IgD-negative memory B cell (primary cell): ENCODE measurements at regions not wholly inside any gene's neighbourhood (a gene's known extent, or its start where the extent isn't known, plus 50 kb on each side); places are given as distances from the start of the nearest gene placed in this dataset.
"Not testable (repeated sequence)": the region's sequence is repeated elsewhere in the genome, so short reads cannot be mapped to it uniquely, and the experiment has no call there.

Experiments
- H3K27ac Mint-ChIP-seq, 3 donors: one replicate each; pipeline ENCODE4 v1.8.0; 2020 to 2022; ENCODE audit warnings: mild to moderate bottlenecking in 3 of 3, mixed read lengths in 3 of 3, moderate library complexity in 1 of 3
- H3K27me3 Mint-ChIP-seq: one replicate; pipeline ENCODE4 v1.8.0; 2021; ENCODE audit warnings: mixed read lengths
- H3K36me3 Mint-ChIP-seq: one replicate; pipeline ENCODE4 v1.8.0; 2020; ENCODE audit warnings: mild to moderate bottlenecking, mixed read lengths
- H3K4me1 Mint-ChIP-seq, 3 donors: one replicate each; pipeline ENCODE4 v1.8.0; 2020 to 2022; ENCODE audit warnings: mixed read lengths in 3 of 3, mild to moderate bottlenecking in 1 of 3
- H3K4me3 Mint-ChIP-seq, 4 donors: one replicate each; pipeline ENCODE4 v1.8.0; 2020 to 2022; ENCODE audit warnings: mild to moderate bottlenecking in 4 of 4, mixed read lengths in 4 of 4, moderate library complexity in 3 of 4
- H3K9me3 Mint-ChIP-seq, 3 donors: one replicate each; pipeline ENCODE4 v1.8.0; 2020 to 2021; ENCODE audit warnings: mixed read lengths in 3 of 3, mild to moderate bottlenecking in 1 of 3

- Mint-ChIP-seq H3K27ac (no peak overlapping the region), H3K4me1 (no peaks in the 10 kb centered on the region), H3K9me3 (no peaks in the 10 kb centered on the region), H3K36me3 (no peaks in the 10 kb centered on the region), H3K4me3 (no peak overlapping the region), H3K27me3 (peaks cover 2% of the 10 kb centered on the region)
Measured at GRCh38 chr1:233759665-233760064, 144.8 kb upstream of the SLC35F3 start.

- not testable (repeated sequence) for H3K36me3 Mint-ChIP-seq, H3K9me3 Mint-ChIP-seq, H3K27ac Mint-ChIP-seq, H3K27me3 Mint-ChIP-seq, H3K4me3 Mint-ChIP-seq, H3K4me1 Mint-ChIP-seq
Measured at GRCh38 chr1:233764304-233764703, 140.2 kb upstream of the SLC35F3 start.

GRCh38 chr1:233777566-233777965 lies 126.9 kb upstream of the SLC35F3 start:
- no peak overlapping the region for H3K4me3 Mint-ChIP-seq
- H3K27ac Mint-ChIP-seq, result no peak overlapping the region
- no peaks in the 10 kb centered on the region for H3K27me3 Mint-ChIP-seq
- no peaks in the 10 kb centered on the region for H3K4me1 Mint-ChIP-seq
- H3K9me3 Mint-ChIP-seq, result peaks cover 3 to 7% (median 4%) of the 10 kb centered on the region in 3 donors
- H3K36me3 Mint-ChIP-seq, result no peaks in the 10 kb centered on the region

- no peaks in the 10 kb centered on the region for H3K36me3 Mint-ChIP-seq
- peaks cover 2 to 7% (median 6%) of the 10 kb centered on the region in 3 donors for H3K9me3 Mint-ChIP-seq
- H3K27ac Mint-ChIP-seq, result no peak overlapping the region
- H3K4me1 Mint-ChIP-seq, result no peaks in the 10 kb centered on the region
- H3K27me3 Mint-ChIP-seq, result peaks cover under 1% of the 10 kb centered on the region
- no peak overlapping the region for H3K4me3 Mint-ChIP-seq
Measured at GRCh38 chr1:233780049-233780448, 124.4 kb upstream of the SLC35F3 start.

- Mint-ChIP-seq H3K27ac (no peak overlapping the region), H3K4me3 (no peak overlapping the region), H3K4me1 (no peaks in the 10 kb centered on the region), H3K27me3 (peaks cover 2% of the 10 kb centered on the region), H3K9me3 (peaks cover 2 to 7% (median 7%) of the 10 kb centered on the region in 3 donors), H3K36me3 (no peaks in the 10 kb centered on the region)
Measured at GRCh38 chr1:233782937-233783586, 121.4 kb upstream of the SLC35F3 start.

GRCh38 chr1:233787599-233787998 lies 116.9 kb upstream of the SLC35F3 start:
- Mint-ChIP-seq H3K27ac (no peak overlapping the region), H3K27me3 (peaks cover 5% of the 10 kb centered on the region), H3K4me1 (no peaks in the 10 kb centered on the region)

GRCh38 chr1:233788687-233789086 lies 115.8 kb upstream of the SLC35F3 start:
- no peak overlapping the region for H3K4me3 Mint-ChIP-seq
- no peaks in the 10 kb centered on the region for H3K4me1 Mint-ChIP-seq
- H3K9me3 Mint-ChIP-seq, result peaks cover 0 to 5% (median 4%) of the 10 kb centered on the region in 3 donors
- peaks cover 5% of the 10 kb centered on the region for H3K27me3 Mint-ChIP-seq
- H3K27ac Mint-ChIP-seq, result no peak overlapping the region
- H3K36me3 Mint-ChIP-seq, result no peaks in the 10 kb centered on the region

More at GRCh38 chr1:233787599-233787998, 116.9 kb upstream of the SLC35F3 start:
- Mint-ChIP-seq H3K36me3 (no peaks in the 10 kb centered on the region), H3K9me3 (peaks cover 0 to 4% (median 0%) of the 10 kb centered on the region in 3 donors), H3K4me3 (no peak overlapping the region)

GRCh38 chr1:233790121-233790520 lies 114.4 kb upstream of the SLC35F3 start:
- Mint-ChIP-seq H3K27me3 (peaks cover 4% of the 10 kb centered on the region), H3K9me3 (peaks cover 0 to 17% (median 7%) of the 10 kb centered on the region in 3 donors), H3K36me3 (no peaks in the 10 kb centered on the region), H3K27ac (peak overlapping the region in 1 of 3 donors; percentile 40), H3K4me1 (no peaks in the 10 kb centered on the region), H3K4me3 (no peak overlapping the region)

- no peaks in the 10 kb centered on the region for H3K36me3 Mint-ChIP-seq
- H3K4me3 Mint-ChIP-seq, result no peak overlapping the region
- H3K9me3 Mint-ChIP-seq, result peaks cover 0 to 18% (median 7%) of the 10 kb centered on the region in 3 donors
- H3K4me1 Mint-ChIP-seq, result no peaks in the 10 kb centered on the region
- H3K27me3 Mint-ChIP-seq, result peaks cover 4% of the 10 kb centered on the region
- H3K27ac Mint-ChIP-seq, result no peak overlapping the region
Measured at GRCh38 chr1:233790662-233791371, 113.7 kb upstream of the SLC35F3 start.

- H3K4me3 Mint-ChIP-seq, result no peak overlapping the region
- H3K4me1 Mint-ChIP-seq, result no peaks in the 10 kb centered on the region
- H3K9me3 Mint-ChIP-seq, result peaks cover 0 to 18% (median 7%) of the 10 kb centered on the region in 3 donors
- H3K27me3 Mint-ChIP-seq, result peaks cover 4% of the 10 kb centered on the region
- no peaks in the 10 kb centered on the region for H3K36me3 Mint-ChIP-seq
- H3K27ac Mint-ChIP-seq, result no peak overlapping the region
Measured at GRCh38 chr1:233791372-233791703, 113.1 kb upstream of the SLC35F3 start.

GRCh38 chr1:233791721-233792120 lies 112.8 kb upstream of the SLC35F3 start:
- no peak overlapping the region for H3K27ac Mint-ChIP-seq
- peaks cover 4% of the 10 kb centered on the region for H3K27me3 Mint-ChIP-seq
- peaks cover 0 to 18% (median 7%) of the 10 kb centered on the region in 3 donors for H3K9me3 Mint-ChIP-seq
- no peaks in the 10 kb centered on the region for H3K36me3 Mint-ChIP-seq
- H3K4me3 Mint-ChIP-seq, result no peak overlapping the region
- no peaks in the 10 kb centered on the region for H3K4me1 Mint-ChIP-seq

GRCh38 chr1:233794863-233795262 lies 109.6 kb upstream of the SLC35F3 start:
- peaks cover 0 to 22% (median 11%) of the 10 kb centered on the region in 3 donors for H3K9me3 Mint-ChIP-seq
- H3K4me1 Mint-ChIP-seq, result no peaks in the 10 kb centered on the region
- no peak overlapping the region for H3K27ac Mint-ChIP-seq
- H3K4me3 Mint-ChIP-seq, result no peak overlapping the region
- no peaks in the 10 kb centered on the region for H3K36me3 Mint-ChIP-seq
- H3K27me3 Mint-ChIP-seq, result peaks cover 8% of the 10 kb centered on the region

GRCh38 chr1:233796146-233796783 lies 108.2 kb upstream of the SLC35F3 start:
- H3K27me3 Mint-ChIP-seq, result peaks cover 5% of the 10 kb centered on the region
- no peak overlapping the region for H3K27ac Mint-ChIP-seq
- no peak overlapping the region for H3K4me3 Mint-ChIP-seq
- H3K9me3 Mint-ChIP-seq, result peaks cover 0 to 22% (median 11%) of the 10 kb centered on the region in 3 donors
- no peaks in the 10 kb centered on the region for H3K36me3 Mint-ChIP-seq
- H3K4me1 Mint-ChIP-seq, result no peaks in the 10 kb centered on the region

GRCh38 chr1:233802611-233803010 lies 101.9 kb upstream of the SLC35F3 start:
- Mint-ChIP-seq H3K4me3 (no peak overlapping the region), H3K36me3 (no peaks in the 10 kb centered on the region), H3K9me3 (peaks cover 4 to 11% (median 4%) of the 10 kb centered on the region in 3 donors), H3K4me1 (no peaks in the 10 kb centered on the region), H3K27me3 (peaks cover 5% of the 10 kb centered on the region), H3K27ac (no peak overlapping the region)

GRCh38 chr1:233805786-233806185 lies 98.7 kb upstream of the SLC35F3 start:
- H3K9me3 Mint-ChIP-seq, result peaks cover 0 to 11% (median 4%) of the 10 kb centered on the region in 3 donors
- no peak overlapping the region for H3K4me3 Mint-ChIP-seq
- no peaks in the 10 kb centered on the region for H3K36me3 Mint-ChIP-seq
- H3K4me1 Mint-ChIP-seq, result no peaks in the 10 kb centered on the region
- no peak overlapping the region for H3K27ac Mint-ChIP-seq
- peaks cover under 1% of the 10 kb centered on the region for H3K27me3 Mint-ChIP-seq
